Stimulated activated naive CD8-positive, alpha-beta T cell treated with anti-CD3 and anti-CD28 coated beads, Interleukin-15, amount 100 ng/mL, for 72 hours (primary cell): ENCODE measurements at regions not wholly inside any gene's neighbourhood (a gene's known extent, or its start where the extent isn't known, plus 50 kb on each side); places are given as distances from the start of the nearest gene placed in this dataset.

Experiments
- ATAC-seq: fragments of 150-1000 bp; cut with Tn5 transposase; 2 replicates; pipeline ENCODE4 v1.10.0; 2021; ENCODE audit warnings: mild to moderate bottlenecking, moderate library complexity
- DNase-seq, 2 donors: peaks; one replicate each; pipeline ENCODE4 v3.0.0; 2021 to 2022
- H3K27ac Mint-ChIP-seq, 2 donors: one replicate each; pipeline ENCODE4 v1.8.0; 2022; ENCODE audit warnings: mild to moderate bottlenecking in 2 of 2, mixed read lengths in 2 of 2, moderate library complexity in 2 of 2
- H3K27me3 Mint-ChIP-seq: one replicate; pipeline ENCODE4 v1.8.0; 2022; ENCODE audit warnings: mixed read lengths
- H3K4me1 Mint-ChIP-seq: one replicate; pipeline ENCODE4 v1.8.0; 2022; ENCODE audit warnings: mild to moderate bottlenecking, mixed read lengths
- H3K4me3 Mint-ChIP-seq, 2 donors: one replicate each; pipeline ENCODE4 v1.8.0; 2022; ENCODE audit warnings: mild to moderate bottlenecking in 2 of 2, mixed read lengths in 2 of 2, moderate library complexity in 1 of 2
- H3K9me3 Mint-ChIP-seq, 2 donors: one replicate each; pipeline ENCODE4 v1.8.0; 2022; ENCODE audit warnings: mixed read lengths in 2 of 2

- Mint-ChIP-seq H3K27me3 (peaks cover 15% of the 10 kb centered on the region), H3K27ac (no peak overlapping the region), H3K9me3 (no peaks in the 10 kb centered on the region), H3K4me3 (no peak overlapping the region), H3K4me1 (no peaks in the 10 kb centered on the region)
- DNase-seq (no peak), ATAC-seq (no peak)
Observed at GRCh38 chr4:186012071-186012470, 56.9 kb upstream of the TLR3 start.

GRCh38 chr4:186013419-186014186 is 55.4 kb upstream of the TLR3 start:
- peaks cover 0 to under 1% of the 10 kb centered on the region in 2 donors for H3K9me3 Mint-ChIP-seq
- no peak overlapping the region for H3K27ac Mint-ChIP-seq
- peaks cover 14% of the 10 kb centered on the region for H3K27me3 Mint-ChIP-seq
- H3K4me1 Mint-ChIP-seq, result no peaks in the 10 kb centered on the region
- ATAC-seq (no peak), DNase-seq (no peak)
- no peak overlapping the region for H3K4me3 Mint-ChIP-seq

GRCh38 chr4:186015212-186015817 is 53.6 kb upstream of the TLR3 start:
- Mint-ChIP-seq H3K4me3 (no peak overlapping the region), H3K27me3 (peaks cover 14% of the 10 kb centered on the region), H3K9me3 (peaks cover 0 to 4% of the 10 kb centered on the region in 2 donors), H3K27ac (no peak overlapping the region), H3K4me1 (no peaks in the 10 kb centered on the region)
- ATAC-seq (no peak), DNase-seq (no peak)

DNA sequence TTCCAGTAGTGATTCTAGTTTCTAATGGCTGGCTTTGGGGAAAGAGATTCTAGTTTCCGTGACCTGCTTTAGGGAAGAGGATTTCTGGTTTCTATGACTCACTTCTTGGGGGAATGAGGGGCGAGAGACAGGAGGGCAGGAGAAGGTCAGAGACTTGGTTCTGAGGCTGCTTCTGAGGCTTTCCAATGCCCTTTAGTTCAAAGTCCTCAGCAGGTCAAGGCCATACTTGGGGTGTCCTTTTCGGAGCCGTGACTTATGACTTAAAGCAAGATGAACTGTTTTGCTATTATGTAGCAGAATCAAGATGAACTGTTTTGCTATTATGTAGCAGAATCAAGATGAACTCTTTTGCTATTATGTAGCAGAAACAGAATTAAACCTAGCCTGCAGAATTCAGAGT is 52.2 kb upstream of the TLR3 start:
- H3K27ac Mint-ChIP-seq, result no peak overlapping the region
- no peak for ATAC-seq

GRCh38 chr4:186017801-186018200 is 51.2 kb upstream of the TLR3 start:
- no peaks in the 10 kb centered on the region for H3K4me1 Mint-ChIP-seq
- H3K4me3 Mint-ChIP-seq, result no peak overlapping the region
- no peak for ATAC-seq
- H3K27me3 Mint-ChIP-seq, result peaks cover 21% of the 10 kb centered on the region
- peaks cover 0 to 4% of the 10 kb centered on the region in 2 donors for H3K9me3 Mint-ChIP-seq
- no peak overlapping the region for H3K27ac Mint-ChIP-seq
- DNase-seq, result no peak

More for the DNA sequence above, 52.2 kb upstream of the TLR3 start:
- H3K27me3 Mint-ChIP-seq, result peaks cover 21% of the 10 kb centered on the region
- H3K4me3 Mint-ChIP-seq, result no peak overlapping the region
- no peaks in the 10 kb centered on the region for H3K4me1 Mint-ChIP-seq
- H3K9me3 Mint-ChIP-seq, result peaks cover 0 to 4% of the 10 kb centered on the region in 2 donors
- no peak for DNase-seq

DNA sequence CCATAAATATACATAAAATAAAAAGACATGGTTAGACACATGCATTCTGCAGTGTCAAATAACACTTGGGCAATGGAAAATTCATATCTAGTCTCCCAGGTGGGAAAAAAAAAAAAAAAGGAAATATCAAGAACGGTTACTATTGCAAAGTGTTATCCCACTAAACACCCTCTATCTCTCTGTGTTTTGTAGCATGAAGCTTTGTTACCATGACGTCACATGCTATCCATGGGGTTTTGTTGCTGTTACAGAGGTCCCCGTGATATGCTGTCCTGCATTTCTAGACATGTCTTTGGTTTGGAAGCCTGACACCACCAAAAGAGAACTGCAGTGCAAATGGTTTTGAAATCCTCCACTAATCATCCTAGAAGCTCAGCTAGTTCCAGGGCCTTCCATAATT is 50.7 kb upstream of the TLR3 start:
- ATAC-seq, result no peak
- Mint-ChIP-seq H3K27ac (no peak overlapping the region), H3K4me1 (no peaks in the 10 kb centered on the region), H3K27me3 (peaks cover 21% of the 10 kb centered on the region), H3K9me3 (peaks cover 0 to 4% of the 10 kb centered on the region in 2 donors), H3K4me3 (no peak overlapping the region)
- DNase-seq, result no peak

- Mint-ChIP-seq H3K27ac (no peak overlapping the region), H3K4me3 (no peak overlapping the region)
- ATAC-seq, result no peak
Observed at GRCh38 chr4:186018784-186019183, 50.2 kb upstream of the TLR3 start.

More at GRCh38 chr4:186018784-186019183, 50.2 kb upstream of the TLR3 start:
- no peak for DNase-seq
- H3K9me3 Mint-ChIP-seq, result peaks cover 0 to 4% of the 10 kb centered on the region in 2 donors
- peaks cover 21% of the 10 kb centered on the region for H3K27me3 Mint-ChIP-seq
- no peaks in the 10 kb centered on the region for H3K4me1 Mint-ChIP-seq
